Kidney epithelial cell (primary cell): ENCODE measurements at regions not wholly inside any gene's neighbourhood (a gene's known extent, or its start where the extent isn't known, plus 50 kb on each side); places are given as distances from the start of the nearest gene placed in this dataset.

ENCODE experiments used
- DNase-seq: peaks from one replicate; pipeline ENCODE4 v3.0.0-alpha.2; 2010; ENCODE audit warnings: low read depth
- H3K27me3 ChIP-seq: 2 replicates; pipeline ENCODE4 v1.6.0; 2011; ENCODE audit warnings: low read length; ENCODE audit not compliant: control insufficient read depth, insufficient read depth
- H3K36me3 ChIP-seq: 2 replicates; pipeline ENCODE4 v1.5.1; 2011; ENCODE audit warnings: low read length; ENCODE audit not compliant: control insufficient read depth, insufficient read depth
- H3K4me3 ChIP-seq: 2 replicates; pipeline ENCODE4 v1.5.1; 2011; ENCODE audit warnings: low read depth, mild to moderate bottlenecking, control low read depth, low read length
- TF ChIP-seq, protein P1 (sequence below): IDR thresholded peaks from 2 replicates; pipeline ENCODE4 v1.5.1; 2011; ENCODE audit warnings: mild to moderate bottlenecking, moderate library complexity, low read length, control low read depth, inconsistent platforms; ENCODE audit not compliant: insufficient read depth, poor library complexity, severe bottlenecking

DNA sequence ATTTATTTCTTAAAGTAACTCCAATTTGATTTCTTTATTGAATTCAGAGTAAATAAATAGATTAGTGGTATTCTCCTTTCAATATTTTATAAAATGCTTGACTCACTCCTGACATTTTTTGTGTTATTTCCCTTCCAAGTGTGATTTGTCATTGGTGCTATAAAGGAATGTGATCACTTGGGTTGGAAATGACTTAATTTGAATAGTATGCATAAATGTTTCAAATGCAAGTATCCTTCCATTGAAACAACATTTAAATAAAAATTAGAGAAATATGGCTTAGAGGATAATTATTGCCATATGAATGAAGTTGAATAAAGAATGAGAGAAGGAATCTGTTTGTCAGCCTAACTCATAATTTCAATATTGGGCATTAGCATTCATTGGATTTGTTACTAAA lies 182.7 kb downstream of the PABPC4L start:
- H3K36me3 ChIP-seq = no peaks in the 10 kb centered on the region
- no peaks in the 10 kb centered on the region for H3K27me3 ChIP-seq
- H3K4me3 ChIP-seq = no peak overlapping the region
- no peak for DNase-seq
- TF ChIP-seq, protein P1, sequence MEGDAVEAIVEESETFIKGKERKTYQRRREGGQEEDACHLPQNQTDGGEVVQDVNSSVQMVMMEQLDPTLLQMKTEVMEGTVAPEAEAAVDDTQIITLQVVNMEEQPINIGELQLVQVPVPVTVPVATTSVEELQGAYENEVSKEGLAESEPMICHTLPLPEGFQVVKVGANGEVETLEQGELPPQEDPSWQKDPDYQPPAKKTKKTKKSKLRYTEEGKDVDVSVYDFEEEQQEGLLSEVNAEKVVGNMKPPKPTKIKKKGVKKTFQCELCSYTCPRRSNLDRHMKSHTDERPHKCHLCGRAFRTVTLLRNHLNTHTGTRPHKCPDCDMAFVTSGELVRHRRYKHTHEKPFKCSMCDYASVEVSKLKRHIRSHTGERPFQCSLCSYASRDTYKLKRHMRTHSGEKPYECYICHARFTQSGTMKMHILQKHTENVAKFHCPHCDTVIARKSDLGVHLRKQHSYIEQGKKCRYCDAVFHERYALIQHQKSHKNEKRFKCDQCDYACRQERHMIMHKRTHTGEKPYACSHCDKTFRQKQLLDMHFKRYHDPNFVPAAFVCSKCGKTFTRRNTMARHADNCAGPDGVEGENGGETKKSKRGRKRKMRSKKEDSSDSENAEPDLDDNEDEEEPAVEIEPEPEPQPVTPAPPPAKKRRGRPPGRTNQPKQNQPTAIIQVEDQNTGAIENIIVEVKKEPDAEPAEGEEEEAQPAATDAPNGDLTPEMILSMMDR = no peak

DNA sequence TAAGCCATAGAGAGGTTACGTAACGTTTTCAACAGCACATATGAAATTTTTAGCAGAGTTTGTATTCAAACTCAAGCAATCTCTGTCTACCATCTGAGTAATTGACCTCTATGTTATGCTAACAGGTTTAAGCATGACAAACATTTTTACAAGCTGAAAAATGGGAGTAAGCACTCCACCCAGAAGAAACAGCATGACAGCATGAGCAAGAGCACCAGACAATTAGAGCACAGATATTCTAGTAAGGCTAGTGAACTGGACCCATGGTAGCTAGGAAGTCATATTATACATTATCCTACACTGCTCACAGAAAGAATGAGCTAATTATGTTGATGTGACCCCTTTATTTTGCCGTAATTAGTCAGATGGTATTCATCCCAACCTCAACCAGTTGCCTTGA lies 200.5 kb downstream of the PABPC4L start:
- Histone ChIP-seq H3K4me3 (no peak overlapping the region), H3K27me3 (no peaks in the 10 kb centered on the region), H3K36me3 (no peaks in the 10 kb centered on the region)
- DNase-seq = no peak
- TF ChIP-seq, protein P1 = no peak

DNA sequence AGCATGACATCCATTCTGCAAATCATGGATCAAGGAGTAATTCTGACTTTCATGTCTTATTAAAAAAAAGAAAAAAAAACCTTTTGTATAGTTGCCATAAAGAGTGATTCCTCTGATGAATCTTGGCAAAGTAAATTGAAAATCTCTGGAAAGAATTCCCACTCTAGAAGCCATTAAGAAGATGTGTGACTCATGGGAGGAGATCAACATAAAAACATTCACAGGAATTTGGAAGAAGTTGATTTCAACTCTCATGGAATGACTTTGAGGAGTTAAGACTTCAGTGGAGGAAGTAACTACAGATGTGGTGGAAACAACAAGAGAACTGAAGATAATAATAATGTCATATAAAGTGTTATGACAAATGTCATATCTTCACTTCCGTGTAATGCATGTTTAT lies 204.2 kb downstream of the PABPC4L start:
- Histone ChIP-seq H3K4me3 (no peak overlapping the region), H3K36me3 (no peaks in the 10 kb centered on the region), H3K27me3 (no peaks in the 10 kb centered on the region)
- no peak for DNase-seq
- TF ChIP-seq, protein P1 = no peak

DNA sequence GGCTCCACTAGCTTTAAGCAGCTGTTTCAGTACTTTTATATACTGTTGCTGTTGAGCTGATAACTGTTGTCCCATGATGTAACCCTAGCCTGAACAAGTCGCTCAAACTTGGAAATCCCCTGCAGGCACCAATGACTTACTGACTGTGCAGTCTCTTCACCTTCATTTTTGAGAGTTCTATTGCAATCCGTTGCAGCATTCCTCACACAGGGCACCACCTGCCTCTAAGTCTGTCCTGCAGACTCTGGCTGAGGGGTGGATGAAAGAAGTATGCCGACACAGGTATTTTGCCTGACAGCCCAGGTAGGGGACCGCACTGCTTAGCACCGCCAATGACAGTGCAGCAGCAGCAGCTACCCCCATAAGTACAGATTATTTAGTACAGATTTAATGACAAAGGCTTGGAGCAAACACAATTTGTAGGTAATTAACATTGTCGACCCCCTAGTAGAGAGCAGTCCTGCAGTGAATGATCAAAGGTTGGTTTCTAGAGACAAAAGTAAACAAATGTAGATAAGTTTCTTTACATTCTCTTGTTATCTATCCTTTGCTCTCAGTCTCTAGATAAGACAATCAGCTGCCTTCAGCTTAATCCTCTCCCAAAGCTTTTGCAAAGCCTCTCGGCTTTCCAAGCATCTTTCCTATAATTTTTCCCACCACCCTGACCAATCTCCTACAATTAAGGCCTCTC lies 205.0 kb downstream of the PABPC4L start:
- H3K36me3 ChIP-seq = no peaks in the 10 kb centered on the region
- DNase-seq = no peak
- TF ChIP-seq, protein P1 = no peak

DNA sequence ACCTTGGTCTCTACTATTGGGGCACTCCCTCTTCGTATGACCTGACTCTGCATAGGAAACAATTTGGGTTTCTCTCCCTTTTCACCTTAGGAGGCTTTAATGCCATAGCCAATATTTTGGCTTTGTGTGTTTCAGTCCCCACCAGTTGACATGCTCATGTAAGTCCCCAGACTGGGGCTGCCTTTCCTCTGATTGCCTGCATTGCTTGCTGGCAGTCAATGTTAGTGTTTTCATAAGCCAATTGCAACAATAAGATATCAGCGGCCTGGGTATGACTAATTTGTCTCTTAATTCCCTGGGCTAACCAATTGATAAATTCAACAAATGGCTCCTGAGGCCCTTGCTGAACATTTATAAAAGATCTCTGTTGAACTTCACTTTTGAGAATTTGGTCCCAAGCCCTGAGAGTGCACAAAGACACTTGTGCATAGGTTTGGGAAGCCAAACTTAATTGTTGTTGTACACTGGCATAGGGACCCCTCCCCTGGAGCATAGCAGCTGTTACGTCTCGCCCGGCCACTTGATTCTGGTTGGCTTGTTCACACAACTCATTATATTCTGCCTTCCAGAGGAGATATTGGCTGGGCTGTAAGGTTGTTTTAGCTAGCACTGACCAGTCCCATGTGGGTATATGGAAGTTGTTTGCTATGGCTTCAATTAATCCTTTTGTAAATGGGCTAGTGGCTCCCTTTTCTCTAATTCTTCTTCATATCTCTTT lies 206.2 kb downstream of the PABPC4L start:
- no peak for DNase-seq
- H3K4me3 ChIP-seq = no peak overlapping the region
- TF ChIP-seq, protein P1 = no peak
- no peaks in the 10 kb centered on the region for H3K27me3 ChIP-seq
- H3K36me3 ChIP-seq = no peaks in the 10 kb centered on the region

More for the DNA sequence above, 205.0 kb downstream of the PABPC4L start:
- Histone ChIP-seq H3K27me3 (no peaks in the 10 kb centered on the region), H3K4me3 (no peak overlapping the region)
